ENCODE measurements at regions not wholly inside any gene's neighbourhood (a gene's known extent, or its start where the extent isn't known, plus 50 kb on each side); places are given as distances from the start of the nearest gene placed in this dataset.
A peak's percentile ranks its signal among the peaks of the same experiment; 100 is the strongest.
"Not testable (repeated sequence)": the region's sequence is repeated elsewhere in the genome, so short reads cannot be mapped to it uniquely, and the experiment has no call there.

DNA sequence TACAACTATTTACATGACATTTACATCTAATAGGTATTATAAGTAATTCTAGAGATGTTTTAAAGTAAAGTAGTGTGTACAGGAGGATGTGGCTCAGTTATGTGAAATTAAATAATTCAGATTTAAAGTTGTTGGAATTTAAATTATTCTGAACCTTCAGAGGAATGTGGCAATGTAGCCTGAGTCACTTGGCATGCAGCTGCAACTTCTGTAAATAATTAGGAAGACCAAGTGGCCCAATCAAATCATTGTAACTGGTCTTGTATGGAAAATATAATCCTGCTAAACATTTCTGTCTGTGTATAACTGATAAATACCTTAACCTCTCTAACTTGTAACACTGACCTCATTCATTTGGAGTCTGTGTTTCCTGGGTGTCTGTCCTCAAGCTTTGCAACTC lies 828.9 kb downstream of the GLUD2 start:
- Histone ChIP-seq H3K79me2 (ENCODE audit: low read length) (no peaks in the 10 kb centered on the region), H3K4me2 (ENCODE audit: low read length) (no peak overlapping the region), H3K4me3 (ENCODE audit: low read length) (no peak overlapping the region), H3K27me3 (ENCODE audit: low read depth, low read length) (no peaks in the 10 kb centered on the region), H3K27ac (ENCODE audit: low read length) (no peak overlapping the region), H2AFZ (ENCODE audit: low read depth, low read length) (no peak overlapping the region), H3K36me3 (replicated peaks; ENCODE audit: low read depth, low read length) (no peaks in the 10 kb centered on the region), H3K4me1 (ENCODE audit: low read length) (no peaks in the 10 kb centered on the region), H3K9me3 (ENCODE audit: insufficient read depth, low read length) (no peaks in the 10 kb centered on the region), H4K20me1 (ENCODE audit: insufficient read depth, low read length) (no peaks in the 10 kb centered on the region), H3K9ac (ENCODE audit: low read length) (no peak overlapping the region)
- TF ChIP-seq, protein P1, sequence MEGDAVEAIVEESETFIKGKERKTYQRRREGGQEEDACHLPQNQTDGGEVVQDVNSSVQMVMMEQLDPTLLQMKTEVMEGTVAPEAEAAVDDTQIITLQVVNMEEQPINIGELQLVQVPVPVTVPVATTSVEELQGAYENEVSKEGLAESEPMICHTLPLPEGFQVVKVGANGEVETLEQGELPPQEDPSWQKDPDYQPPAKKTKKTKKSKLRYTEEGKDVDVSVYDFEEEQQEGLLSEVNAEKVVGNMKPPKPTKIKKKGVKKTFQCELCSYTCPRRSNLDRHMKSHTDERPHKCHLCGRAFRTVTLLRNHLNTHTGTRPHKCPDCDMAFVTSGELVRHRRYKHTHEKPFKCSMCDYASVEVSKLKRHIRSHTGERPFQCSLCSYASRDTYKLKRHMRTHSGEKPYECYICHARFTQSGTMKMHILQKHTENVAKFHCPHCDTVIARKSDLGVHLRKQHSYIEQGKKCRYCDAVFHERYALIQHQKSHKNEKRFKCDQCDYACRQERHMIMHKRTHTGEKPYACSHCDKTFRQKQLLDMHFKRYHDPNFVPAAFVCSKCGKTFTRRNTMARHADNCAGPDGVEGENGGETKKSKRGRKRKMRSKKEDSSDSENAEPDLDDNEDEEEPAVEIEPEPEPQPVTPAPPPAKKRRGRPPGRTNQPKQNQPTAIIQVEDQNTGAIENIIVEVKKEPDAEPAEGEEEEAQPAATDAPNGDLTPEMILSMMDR (IDR thresholded peaks at IDR 0.05; ENCODE audit: low read depth, low read length), result no peak
- no peak for TF ChIP-seq EZH2phosphoT487 (IDR thresholded peaks at IDR 0.05; ENCODE audit: low read depth)

DNA sequence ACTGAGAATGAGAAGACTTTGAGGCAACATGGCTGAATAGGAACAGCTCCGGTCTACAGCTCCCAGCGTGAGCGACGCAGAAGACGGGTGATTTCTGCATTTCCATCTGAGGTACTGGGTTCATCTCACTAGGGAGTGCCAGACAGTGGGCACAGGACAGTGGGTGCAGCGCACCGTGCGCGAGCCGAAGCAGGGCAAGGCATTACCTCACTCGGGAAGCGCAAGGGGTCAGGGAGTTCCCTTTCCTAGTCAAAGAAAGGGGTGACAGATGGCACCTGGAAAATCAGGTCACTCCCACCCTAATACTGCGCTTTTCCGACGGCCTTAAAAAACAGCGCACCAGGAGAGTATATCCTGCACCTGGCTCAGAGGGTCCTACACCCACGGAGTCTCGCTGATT lies 829.9 kb downstream of the GLUD2 start:
- not testable (repeated sequence) for H3K27me3 ChIP-seq (ENCODE audit: low read depth, low read length); H3K9ac ChIP-seq (ENCODE audit: low read length); H3K9me3 ChIP-seq (ENCODE audit: insufficient read depth, low read length); H3K79me2 ChIP-seq (ENCODE audit: low read length); H3K27ac ChIP-seq (ENCODE audit: low read length); H3K4me2 ChIP-seq (ENCODE audit: low read length); H3K4me3 ChIP-seq (ENCODE audit: low read length); H2AFZ ChIP-seq (ENCODE audit: low read depth, low read length); H3K4me1 ChIP-seq (ENCODE audit: low read length); H3K36me3 ChIP-seq (replicated peaks; ENCODE audit: low read depth, low read length); H4K20me1 ChIP-seq (ENCODE audit: insufficient read depth, low read length)

DNA sequence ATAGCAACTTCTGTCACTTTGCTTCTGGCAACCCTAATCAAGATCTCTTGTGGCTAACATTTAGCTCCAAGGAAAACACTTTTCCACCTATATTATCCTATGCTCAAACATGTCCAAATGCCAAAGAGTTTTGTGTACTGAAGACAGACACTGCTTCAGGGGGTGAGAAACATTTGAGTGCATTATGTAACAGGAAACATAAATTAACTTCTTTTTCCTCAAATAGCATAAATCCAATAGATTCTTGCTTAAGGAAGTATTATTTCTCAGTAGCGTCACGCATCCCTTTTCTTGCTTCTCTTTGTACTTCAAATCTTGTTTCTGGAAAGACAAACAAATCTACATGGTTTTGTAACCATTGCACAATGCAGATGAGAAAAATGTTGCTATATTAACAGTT lies 839.1 kb downstream of the GLUD2 start:
- no peak overlapping the region for H3K4me2 ChIP-seq (ENCODE audit: low read length)
- H3K4me3 ChIP-seq (ENCODE audit: low read length), result no peak overlapping the region
- no peaks in the 10 kb centered on the region for H3K79me2 ChIP-seq (ENCODE audit: low read length)
- H4K20me1 ChIP-seq (ENCODE audit: insufficient read depth, low read length), result no peaks in the 10 kb centered on the region
- no peaks in the 10 kb centered on the region for H3K9me3 ChIP-seq (ENCODE audit: insufficient read depth, low read length)
- TF ChIP-seq, protein P1 (IDR thresholded peaks at IDR 0.05; ENCODE audit: low read depth, low read length), result no peak
- TF ChIP-seq EZH2phosphoT487 (IDR thresholded peaks at IDR 0.05; ENCODE audit: low read depth), result no peak
- H3K4me1 ChIP-seq (ENCODE audit: low read length), result no peaks in the 10 kb centered on the region
- no peak overlapping the region for H3K27ac ChIP-seq (ENCODE audit: low read length)
- H3K27me3 ChIP-seq (ENCODE audit: low read depth, low read length), result no peaks in the 10 kb centered on the region
- no peak overlapping the region for H3K9ac ChIP-seq (ENCODE audit: low read length)
- no peaks in the 10 kb centered on the region for H3K36me3 ChIP-seq (replicated peaks; ENCODE audit: low read depth, low read length)
- H2AFZ ChIP-seq (ENCODE audit: low read depth, low read length), result no peak overlapping the region

DNA sequence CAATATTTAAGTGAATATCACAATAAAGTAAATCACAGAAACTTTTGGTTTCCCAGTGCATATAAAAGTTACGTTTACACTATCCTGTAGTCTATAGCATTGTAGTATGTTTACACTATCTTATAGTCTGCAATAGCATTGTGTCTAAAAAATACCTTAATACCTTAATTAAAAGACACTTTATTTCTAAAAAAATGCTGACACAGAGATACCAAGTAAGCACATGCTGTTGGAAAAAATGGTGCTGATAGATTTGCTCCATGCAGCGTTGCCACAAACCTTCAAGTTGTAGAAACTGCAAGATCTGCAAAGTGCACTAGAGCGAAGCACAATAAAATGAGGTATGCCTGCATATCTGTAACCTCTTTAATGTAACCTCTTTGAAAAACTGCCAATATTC lies 847.3 kb downstream of the GLUD2 start:
- Histone ChIP-seq H3K79me2 (ENCODE audit: low read length) (no peaks in the 10 kb centered on the region), H3K27me3 (ENCODE audit: low read depth, low read length) (no peaks in the 10 kb centered on the region), H3K4me1 (ENCODE audit: low read length) (peaks cover 9% of the 10 kb centered on the region; the same call in 1 of the 2 replicates), H3K4me3 (ENCODE audit: low read length) (no peak overlapping the region), H3K9me3 (ENCODE audit: insufficient read depth, low read length) (no peaks in the 10 kb centered on the region), H3K9ac (ENCODE audit: low read length) (no peak overlapping the region), H3K4me2 (ENCODE audit: low read length) (no peak overlapping the region), H3K27ac (ENCODE audit: low read length) (no peak overlapping the region), H4K20me1 (ENCODE audit: insufficient read depth, low read length) (no peaks in the 10 kb centered on the region), H2AFZ (ENCODE audit: low read depth, low read length) (no peak overlapping the region), H3K36me3 (replicated peaks; ENCODE audit: low read depth, low read length) (no peaks in the 10 kb centered on the region)
- TF ChIP-seq EZH2phosphoT487 (IDR thresholded peaks at IDR 0.05; ENCODE audit: low read depth), result no peak
- TF ChIP-seq, protein P1 (IDR thresholded peaks at IDR 0.05; ENCODE audit: low read depth, low read length), result no peak

- Histone ChIP-seq H3K27ac (ENCODE audit: low read length) (peak overlapping the region; percentile 48), H3K4me3 (ENCODE audit: low read length) (no peak overlapping the region), H3K79me2 (ENCODE audit: low read length) (no peaks in the 10 kb centered on the region), H3K4me2 (ENCODE audit: low read length) (peak overlapping the region; percentile 39), H3K9ac (ENCODE audit: low read length) (peak overlapping the region; percentile 7; the same call in 1 of the 2 replicates), H4K20me1 (ENCODE audit: insufficient read depth, low read length) (no peaks in the 10 kb centered on the region), H3K27me3 (ENCODE audit: low read depth, low read length) (no peaks in the 10 kb centered on the region), H3K9me3 (ENCODE audit: insufficient read depth, low read length) (no peaks in the 10 kb centered on the region), H2AFZ (ENCODE audit: low read depth, low read length) (no peak overlapping the region), H3K4me1 (ENCODE audit: low read length) (peaks cover 29% of the 10 kb centered on the region), H3K36me3 (replicated peaks; ENCODE audit: low read depth, low read length) (no peaks in the 10 kb centered on the region)
- TF ChIP-seq, protein P1 (IDR thresholded peaks at IDR 0.05; ENCODE audit: low read depth, low read length), result no peak
These were observed 855.1 kb downstream of the GLUD2 start for GRCh38 chrX:121902463-121902862.
